Spleen (tissue), 7 donors: ENCODE measurements at regions not wholly inside any gene's neighbourhood (a gene's known extent, or its start where the extent isn't known, plus 50 kb on each side); places are given as distances from the start of the nearest gene placed in this dataset.

Experiments used
- POLR2A ChIP-seq, 3 donors: fragments of 450-650 bp; IDR thresholded peaks; one replicate each; pipeline ENCODE4 v1.5.1; 2017; ENCODE audit warnings: antibody characterized with exemption in 3 of 3, mild to moderate bottlenecking in 1 of 3
- POLR2AphosphoS5 ChIP-seq, 3 donors: sonication (generic); formaldehyde crosslinking; IDR thresholded peaks; one replicate each; pipeline ENCODE4 v1.5.1; 2017; ENCODE audit warnings: antibody characterized with exemption in 3 of 3
- TF ChIP-seq, protein P1 (sequence below), 11 experiments: fragments of 200-600 bp in 7 of 11; fragments of 450-650 bp in 4 of 11; sonication (generic) in 4 of 11; IDR thresholded peaks in 8 of 11; conservative IDR thresholded peaks in 3 of 11; 1 replicate in 7 of 11; 2 replicates in 4 of 11; pipeline versions ENCODE4 v1.4.0 to v1.8.0; 2016 to 2021; ENCODE audit warnings: antibody characterized with exemption in 11 of 11, inconsistent platforms in 4 of 11, mild to moderate bottlenecking in 1 of 11
- donor health status: DM: no; HTN: no; CAD: no; lungs with moderate emphysema.
- donor health status: DM: no; HTN: no; CAD: no.
- donor health status: DM: no; HTN: no; CAD: no.

- TF ChIP-seq, protein P1, sequence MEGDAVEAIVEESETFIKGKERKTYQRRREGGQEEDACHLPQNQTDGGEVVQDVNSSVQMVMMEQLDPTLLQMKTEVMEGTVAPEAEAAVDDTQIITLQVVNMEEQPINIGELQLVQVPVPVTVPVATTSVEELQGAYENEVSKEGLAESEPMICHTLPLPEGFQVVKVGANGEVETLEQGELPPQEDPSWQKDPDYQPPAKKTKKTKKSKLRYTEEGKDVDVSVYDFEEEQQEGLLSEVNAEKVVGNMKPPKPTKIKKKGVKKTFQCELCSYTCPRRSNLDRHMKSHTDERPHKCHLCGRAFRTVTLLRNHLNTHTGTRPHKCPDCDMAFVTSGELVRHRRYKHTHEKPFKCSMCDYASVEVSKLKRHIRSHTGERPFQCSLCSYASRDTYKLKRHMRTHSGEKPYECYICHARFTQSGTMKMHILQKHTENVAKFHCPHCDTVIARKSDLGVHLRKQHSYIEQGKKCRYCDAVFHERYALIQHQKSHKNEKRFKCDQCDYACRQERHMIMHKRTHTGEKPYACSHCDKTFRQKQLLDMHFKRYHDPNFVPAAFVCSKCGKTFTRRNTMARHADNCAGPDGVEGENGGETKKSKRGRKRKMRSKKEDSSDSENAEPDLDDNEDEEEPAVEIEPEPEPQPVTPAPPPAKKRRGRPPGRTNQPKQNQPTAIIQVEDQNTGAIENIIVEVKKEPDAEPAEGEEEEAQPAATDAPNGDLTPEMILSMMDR (IDR thresholded peaks at IDR 0.05 in 8 of 11, conservative IDR thresholded peaks at IDR 0.05 in 3 of 11): no peak
- TF ChIP-seq POLR2AphosphoS5 (IDR thresholded peaks at IDR 0.05) (no peak), POLR2A (IDR thresholded peaks at IDR 0.05) (no peak)
These were observed 294.2 kb downstream of the DMRTA1 start for GRCh38 chr9:22740781-22741180.
